ENCODE measurements at regions not wholly inside any gene's neighbourhood (a gene's known extent, or its start where the extent isn't known, plus 50 kb on each side); places are given as distances from the start of the nearest gene placed in this dataset.

GRCh38 chr5:1668141-1668721 lies 131.4 kb downstream of the MRPL36 start:
- Histone ChIP-seq H3K27me3 (ENCODE audit: control insufficient read depth in 1 of 2, insufficient read depth in 2 of 2, low read length in 2 of 2) (peaks cover 2 to 68% of the 10 kb centered on the region in 2 experiments; a peak in 3 of 5 replicates), H3K27ac (ENCODE audit: extremely low read length, insufficient read depth, low read length) (no peak overlapping the region), H3K79me2 (ENCODE audit: insufficient read depth, low read length) (no peaks in the 10 kb centered on the region), H3K4me1 (ENCODE audit: insufficient read depth, low read length) (peaks cover 15% of the 10 kb centered on the region), H3K9me3 (ENCODE audit: low read length) (no peaks in the 10 kb centered on the region), H4K20me1 (ENCODE audit: insufficient read depth, low read length) (peaks cover 3% of the 10 kb centered on the region; the same call in 1 of the 2 replicates), H3K9ac (ENCODE audit: insufficient read depth, low read depth, low read length) (no peak overlapping the region), H3K4me2 (ENCODE audit: low read depth, low read length) (0 out of 2 replicates have a peak overlapping the region, but pooled peaks have one; percentile 32), H3K36me3 (replicated peaks in 1 of 2; ENCODE audit: control insufficient read depth in 1 of 2, insufficient read depth in 2 of 2, low read length in 2 of 2) (no peaks in the 10 kb centered on the region), H2AFZ (ENCODE audit: low read length) (no peak overlapping the region), H3K4me3 (replicated peaks in 1 of 3; ENCODE audit: insufficient read depth in 1 of 3, low read depth in 2 of 3, low read length in 3 of 3) (0 out of 6 replicates have a peak overlapping the region, but pooled peaks of 1 of the 3 experiments have one; percentile 37)
- TF ChIP-seq BRF2 (CRISPR knock-in tag; IDR thresholded peaks at IDR 0.05) (no peak), ZBTB33 (CRISPR knock-in tag; IDR thresholded peaks at IDR 0.05) (no peak), ZNF274 (CRISPR knock-in tag; IDR thresholded peaks at IDR 0.05) (0 out of 2 replicates have a peak, but pooled peaks have one; percentile 18), ZFX (CRISPR knock-in tag; IDR thresholded peaks at IDR 0.05; ENCODE audit: low read depth) (0 out of 2 replicates have a peak, but pooled peaks have one; percentile 9), FOSL2 (CRISPR knock-in tag; IDR thresholded peaks at IDR 0.05) (peak; percentile 66), PATZ1 (CRISPR knock-in tag; IDR thresholded peaks at IDR 0.05) (peak; percentile 36; the same call in 1 of the 2 replicates)
- no TSS peak for BruUV-seq (replicated peaks)
- FAIRE-seq (no peak), ATAC-seq (peak; percentile 81), DNase-seq (ENCODE audit: low spot score) (no peak)
- intact Hi-C loops (cut with micrococcal nuclease; ENCODE audit: unreplicated experiment) (no loop called here), in situ Hi-C loops (cut with HindIII; ENCODE audit: extremely low pct_ligation_motif_present, low pct_unique_long_range_greater_than_20kb) (loop anchor here (5.0 kb wide), 1 partner anchor 349 kb away; no protein-coding TSS in a partner anchor)
- POLR2A ChIA-PET = no interaction called here
- CTCF ChIA-PET (ENCODE audit: low intra/inter-chr PET ratio, low total read pairs) = no interaction called here
- WGBS (ENCODE audit: low lambda C conversion rate) = 10% methylated on average over 11 of the region's 23 CpGs

Measured in HepG2 (cell line).